ENCODE measurements at regions not wholly inside any gene's neighbourhood (a gene's known extent, or its start where the extent isn't known, plus 50 kb on each side); places are given as distances from the start of the nearest gene placed in this dataset.

DNA sequence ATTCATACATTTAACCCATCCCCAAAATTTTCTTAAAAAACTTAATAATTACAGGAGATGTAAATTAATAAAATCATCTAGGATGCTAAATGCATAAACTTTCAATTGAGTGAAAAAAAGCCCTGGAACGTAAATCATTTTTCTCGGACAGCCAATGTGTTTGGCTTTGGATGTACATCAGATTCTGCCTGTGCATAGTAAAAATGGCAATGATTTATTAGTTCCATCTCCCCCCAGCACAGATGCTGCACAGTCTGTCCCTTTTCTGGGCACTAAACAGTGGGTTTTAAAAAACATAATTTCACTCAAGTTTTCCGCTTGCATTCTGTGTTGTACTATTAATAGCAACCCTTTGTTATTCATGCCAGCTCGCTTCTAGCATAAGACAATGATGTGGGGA, 147.7 kb downstream of the TM9SF2 start (continued):
- no peak for TF ChIP-seq ZNF274 (CRISPR knock-in tag; IDR thresholded peaks at IDR 0.05)
- no peak for TF ChIP-seq NR2F2 (IDR thresholded peaks at IDR 0.05; ENCODE audit: borderline replicate concordance, low read depth)
- TF ChIP-seq, protein P1, sequence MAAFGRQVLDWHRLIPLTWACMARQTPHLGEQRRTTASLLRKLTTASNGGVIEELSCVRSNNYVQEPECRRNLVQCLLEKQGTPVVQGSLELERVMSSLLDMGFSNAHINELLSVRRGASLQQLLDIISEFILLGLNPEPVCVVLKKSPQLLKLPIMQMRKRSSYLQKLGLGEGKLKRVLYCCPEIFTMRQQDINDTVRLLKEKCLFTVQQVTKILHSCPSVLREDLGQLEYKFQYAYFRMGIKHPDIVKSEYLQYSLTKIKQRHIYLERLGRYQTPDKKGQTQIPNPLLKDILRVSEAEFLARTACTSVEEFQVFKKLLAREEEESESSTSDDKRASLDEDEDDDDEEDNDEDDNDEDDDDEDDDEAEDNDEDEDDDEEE (CRISPR knock-in tag; IDR thresholded peaks at IDR 0.05) = no peak
- no peak for TF ChIP-seq ZNF567 (CRISPR knock-in tag; IDR thresholded peaks at IDR 0.05; ENCODE audit: borderline replicate concordance)
- no peak for TF ChIP-seq ZNF253 (CRISPR knock-in tag; IDR thresholded peaks at IDR 0.05; ENCODE audit: borderline replicate concordance)
- TF ChIP-seq, protein P2, sequence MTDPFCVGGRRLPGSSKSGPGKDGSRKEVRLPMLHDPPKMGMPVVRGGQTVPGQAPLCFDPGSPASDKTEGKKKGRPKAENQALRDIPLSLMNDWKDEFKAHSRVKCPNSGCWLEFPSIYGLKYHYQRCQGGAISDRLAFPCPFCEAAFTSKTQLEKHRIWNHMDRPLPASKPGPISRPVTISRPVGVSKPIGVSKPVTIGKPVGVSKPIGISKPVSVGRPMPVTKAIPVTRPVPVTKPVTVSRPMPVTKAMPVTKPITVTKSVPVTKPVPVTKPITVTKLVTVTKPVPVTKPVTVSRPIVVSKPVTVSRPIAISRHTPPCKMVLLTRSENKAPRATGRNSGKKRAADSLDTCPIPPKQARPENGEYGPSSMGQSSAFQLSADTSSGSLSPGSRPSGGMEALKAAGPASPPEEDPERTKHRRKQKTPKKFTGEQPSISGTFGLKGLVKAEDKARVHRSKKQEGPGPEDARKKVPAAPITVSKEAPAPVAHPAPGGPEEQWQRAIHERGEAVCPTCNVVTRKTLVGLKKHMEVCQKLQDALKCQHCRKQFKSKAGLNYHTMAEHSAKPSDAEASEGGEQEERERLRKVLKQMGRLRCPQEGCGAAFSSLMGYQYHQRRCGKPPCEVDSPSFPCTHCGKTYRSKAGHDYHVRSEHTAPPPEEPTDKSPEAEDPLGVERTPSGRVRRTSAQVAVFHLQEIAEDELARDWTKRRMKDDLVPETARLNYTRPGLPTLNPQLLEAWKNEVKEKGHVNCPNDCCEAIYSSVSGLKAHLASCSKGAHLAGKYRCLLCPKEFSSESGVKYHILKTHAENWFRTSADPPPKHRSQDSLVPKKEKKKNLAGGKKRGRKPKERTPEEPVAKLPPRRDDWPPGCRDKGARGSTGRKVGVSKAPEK (CRISPR knock-in tag; IDR thresholded peaks at IDR 0.05; ENCODE audit: borderline replicate concordance) = no peak
- TF ChIP-seq SMYD3 (CRISPR knock-in tag; IDR thresholded peaks at IDR 0.05) = no peak
- no peak for TF ChIP-seq ZNF460 (CRISPR knock-in tag; IDR thresholded peaks at IDR 0.05; ENCODE audit: borderline replicate concordance)
- TF ChIP-seq, protein P3, sequence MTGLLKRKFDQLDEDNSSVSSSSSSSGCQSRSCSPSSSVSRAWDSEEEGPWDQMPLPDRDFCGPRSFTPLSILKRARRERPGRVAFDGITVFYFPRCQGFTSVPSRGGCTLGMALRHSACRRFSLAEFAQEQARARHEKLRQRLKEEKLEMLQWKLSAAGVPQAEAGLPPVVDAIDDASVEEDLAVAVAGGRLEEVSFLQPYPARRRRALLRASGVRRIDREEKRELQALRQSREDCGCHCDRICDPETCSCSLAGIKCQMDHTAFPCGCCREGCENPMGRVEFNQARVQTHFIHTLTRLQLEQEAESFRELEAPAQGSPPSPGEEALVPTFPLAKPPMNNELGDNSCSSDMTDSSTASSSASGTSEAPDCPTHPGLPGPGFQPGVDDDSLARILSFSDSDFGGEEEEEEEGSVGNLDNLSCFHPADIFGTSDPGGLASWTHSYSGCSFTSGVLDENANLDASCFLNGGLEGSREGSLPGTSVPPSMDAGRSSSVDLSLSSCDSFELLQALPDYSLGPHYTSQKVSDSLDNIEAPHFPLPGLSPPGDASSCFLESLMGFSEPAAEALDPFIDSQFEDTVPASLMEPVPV (CRISPR knock-in tag; IDR thresholded peaks at IDR 0.05) = no peak
- TF ChIP-seq, protein P4, sequence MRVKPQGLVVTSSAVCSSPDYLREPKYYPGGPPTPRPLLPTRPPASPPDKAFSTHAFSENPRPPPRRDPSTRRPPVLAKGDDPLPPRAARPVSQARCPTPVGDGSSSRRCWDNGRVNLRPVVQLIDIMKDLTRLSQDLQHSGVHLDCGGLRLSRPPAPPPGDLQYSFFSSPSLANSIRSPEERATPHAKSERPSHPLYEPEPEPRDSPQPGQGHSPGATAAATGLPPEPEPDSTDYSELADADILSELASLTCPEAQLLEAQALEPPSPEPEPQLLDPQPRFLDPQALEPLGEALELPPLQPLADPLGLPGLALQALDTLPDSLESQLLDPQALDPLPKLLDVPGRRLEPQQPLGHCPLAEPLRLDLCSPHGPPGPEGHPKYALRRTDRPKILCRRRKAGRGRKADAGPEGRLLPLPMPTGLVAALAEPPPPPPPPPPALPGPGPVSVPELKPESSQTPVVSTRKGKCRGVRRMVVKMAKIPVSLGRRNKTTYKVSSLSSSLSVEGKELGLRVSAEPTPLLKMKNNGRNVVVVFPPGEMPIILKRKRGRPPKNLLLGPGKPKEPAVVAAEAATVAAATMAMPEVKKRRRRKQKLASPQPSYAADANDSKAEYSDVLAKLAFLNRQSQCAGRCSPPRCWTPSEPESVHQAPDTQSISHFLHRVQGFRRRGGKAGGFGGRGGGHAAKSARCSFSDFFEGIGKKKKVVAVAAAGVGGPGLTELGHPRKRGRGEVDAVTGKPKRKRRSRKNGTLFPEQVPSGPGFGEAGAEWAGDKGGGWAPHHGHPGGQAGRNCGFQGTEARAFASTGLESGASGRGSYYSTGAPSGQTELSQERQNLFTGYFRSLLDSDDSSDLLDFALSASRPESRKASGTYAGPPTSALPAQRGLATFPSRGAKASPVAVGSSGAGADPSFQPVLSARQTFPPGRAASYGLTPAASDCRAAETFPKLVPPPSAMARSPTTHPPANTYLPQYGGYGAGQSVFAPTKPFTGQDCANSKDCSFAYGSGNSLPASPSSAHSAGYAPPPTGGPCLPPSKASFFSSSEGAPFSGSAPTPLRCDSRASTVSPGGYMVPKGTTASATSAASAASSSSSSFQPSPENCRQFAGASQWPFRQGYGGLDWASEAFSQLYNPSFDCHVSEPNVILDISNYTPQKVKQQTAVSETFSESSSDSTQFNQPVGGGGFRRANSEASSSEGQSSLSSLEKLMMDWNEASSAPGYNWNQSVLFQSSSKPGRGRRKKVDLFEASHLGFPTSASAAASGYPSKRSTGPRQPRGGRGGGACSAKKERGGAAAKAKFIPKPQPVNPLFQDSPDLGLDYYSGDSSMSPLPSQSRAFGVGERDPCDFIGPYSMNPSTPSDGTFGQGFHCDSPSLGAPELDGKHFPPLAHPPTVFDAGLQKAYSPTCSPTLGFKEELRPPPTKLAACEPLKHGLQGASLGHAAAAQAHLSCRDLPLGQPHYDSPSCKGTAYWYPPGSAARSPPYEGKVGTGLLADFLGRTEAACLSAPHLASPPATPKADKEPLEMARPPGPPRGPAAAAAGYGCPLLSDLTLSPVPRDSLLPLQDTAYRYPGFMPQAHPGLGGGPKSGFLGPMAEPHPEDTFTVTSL (CRISPR knock-in tag; IDR thresholded peaks at IDR 0.05; ENCODE audit: borderline replicate concordance) = no peak
